ENCODE measurements at regions not wholly inside any gene's neighbourhood (a gene's known extent, or its start where the extent isn't known, plus 50 kb on each side); places are given as distances from the start of the nearest gene placed in this dataset.

DNA sequence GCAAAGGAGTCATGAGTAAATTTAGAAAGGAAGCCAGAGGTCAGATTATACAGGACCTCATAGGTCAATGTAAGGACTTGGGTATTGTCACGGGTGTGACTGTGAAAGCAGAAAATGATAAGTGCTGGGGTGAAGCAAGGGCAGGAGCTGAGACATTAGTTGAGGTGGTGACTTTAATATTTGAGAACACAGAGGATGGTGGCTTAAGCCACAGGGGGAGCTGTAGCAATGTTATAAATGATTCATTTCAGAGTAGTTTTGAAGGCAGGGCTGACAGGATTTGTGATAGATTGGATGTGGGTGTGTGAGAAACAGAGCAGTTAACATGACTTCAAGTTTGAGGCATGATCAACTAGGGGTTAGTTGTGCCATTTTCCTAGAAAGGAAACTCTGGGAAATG, 659.9 kb downstream of the EPM2A start:
- no peak overlapping the region for H3K4me3 ChIP-seq (ENCODE audit: low read length)
- TF ChIP-seq, protein P1, sequence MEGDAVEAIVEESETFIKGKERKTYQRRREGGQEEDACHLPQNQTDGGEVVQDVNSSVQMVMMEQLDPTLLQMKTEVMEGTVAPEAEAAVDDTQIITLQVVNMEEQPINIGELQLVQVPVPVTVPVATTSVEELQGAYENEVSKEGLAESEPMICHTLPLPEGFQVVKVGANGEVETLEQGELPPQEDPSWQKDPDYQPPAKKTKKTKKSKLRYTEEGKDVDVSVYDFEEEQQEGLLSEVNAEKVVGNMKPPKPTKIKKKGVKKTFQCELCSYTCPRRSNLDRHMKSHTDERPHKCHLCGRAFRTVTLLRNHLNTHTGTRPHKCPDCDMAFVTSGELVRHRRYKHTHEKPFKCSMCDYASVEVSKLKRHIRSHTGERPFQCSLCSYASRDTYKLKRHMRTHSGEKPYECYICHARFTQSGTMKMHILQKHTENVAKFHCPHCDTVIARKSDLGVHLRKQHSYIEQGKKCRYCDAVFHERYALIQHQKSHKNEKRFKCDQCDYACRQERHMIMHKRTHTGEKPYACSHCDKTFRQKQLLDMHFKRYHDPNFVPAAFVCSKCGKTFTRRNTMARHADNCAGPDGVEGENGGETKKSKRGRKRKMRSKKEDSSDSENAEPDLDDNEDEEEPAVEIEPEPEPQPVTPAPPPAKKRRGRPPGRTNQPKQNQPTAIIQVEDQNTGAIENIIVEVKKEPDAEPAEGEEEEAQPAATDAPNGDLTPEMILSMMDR (conservative IDR thresholded peaks at IDR 0.05; ENCODE audit: low read length) = no peak
- no peak for DNase-seq (ENCODE audit: low read depth)

DNA sequence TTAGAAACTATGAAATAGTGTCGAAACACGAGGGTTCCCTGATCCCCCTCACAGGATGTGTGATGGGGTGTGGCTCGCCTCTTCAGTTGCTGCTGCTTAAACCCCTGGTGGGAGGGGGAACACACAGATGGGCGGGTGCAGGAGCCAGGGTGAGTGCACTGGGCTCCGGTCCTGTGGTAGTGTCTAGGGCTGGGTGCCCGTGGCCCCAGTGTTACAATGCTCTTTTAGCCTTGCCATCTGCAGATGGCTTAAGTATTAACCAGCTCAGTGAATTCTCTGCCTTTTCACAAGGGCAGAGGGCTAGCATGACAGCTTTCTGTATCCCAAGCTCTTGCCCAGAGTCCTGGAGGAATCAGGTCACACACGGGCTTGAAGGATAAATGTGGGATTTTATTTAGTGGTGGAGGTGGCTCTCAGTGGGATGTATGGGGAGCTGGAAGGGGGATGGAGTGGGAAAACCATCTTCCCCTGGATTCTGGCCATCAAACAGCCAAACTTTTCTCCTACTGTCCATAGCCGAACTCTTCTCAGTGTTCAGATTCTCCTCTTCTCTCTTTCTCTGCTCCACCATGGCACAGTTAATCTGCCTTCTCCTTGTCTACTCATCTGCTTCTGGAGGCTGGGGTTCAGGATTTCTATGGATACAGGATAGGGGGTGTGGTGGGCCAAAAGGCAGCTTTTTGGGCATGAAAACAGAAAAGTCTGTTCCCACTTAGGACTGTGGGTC, 659.0 kb downstream of the EPM2A start:
- DNase-seq (ENCODE audit: low read depth) = no peak
- no peak overlapping the region for H3K4me3 ChIP-seq (ENCODE audit: low read length)
- TF ChIP-seq, protein P1 (conservative IDR thresholded peaks at IDR 0.05; ENCODE audit: low read length) = no peak

DNA sequence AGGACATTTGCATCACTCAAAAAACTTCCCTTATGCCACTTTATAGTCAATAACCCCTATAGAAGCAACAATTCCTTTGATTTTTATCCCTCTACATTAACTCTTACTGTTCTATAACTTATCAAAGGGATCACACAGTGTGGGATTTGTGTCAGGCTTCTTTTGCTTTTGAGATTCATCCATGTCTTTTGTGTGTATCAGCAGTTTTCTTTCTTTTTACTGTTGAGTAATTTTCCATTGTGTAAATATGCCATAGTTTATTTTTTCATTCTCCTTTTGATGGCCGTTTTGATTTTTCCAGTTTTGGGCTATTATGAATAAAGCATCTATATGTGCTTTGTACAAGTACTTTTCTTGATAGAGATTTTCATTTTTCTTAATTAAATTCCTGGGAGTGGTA, 657.9 kb downstream of the EPM2A start:
- TF ChIP-seq, protein P1 (conservative IDR thresholded peaks at IDR 0.05; ENCODE audit: low read length) = no peak
- DNase-seq (ENCODE audit: low read depth) = no peak

DNA sequence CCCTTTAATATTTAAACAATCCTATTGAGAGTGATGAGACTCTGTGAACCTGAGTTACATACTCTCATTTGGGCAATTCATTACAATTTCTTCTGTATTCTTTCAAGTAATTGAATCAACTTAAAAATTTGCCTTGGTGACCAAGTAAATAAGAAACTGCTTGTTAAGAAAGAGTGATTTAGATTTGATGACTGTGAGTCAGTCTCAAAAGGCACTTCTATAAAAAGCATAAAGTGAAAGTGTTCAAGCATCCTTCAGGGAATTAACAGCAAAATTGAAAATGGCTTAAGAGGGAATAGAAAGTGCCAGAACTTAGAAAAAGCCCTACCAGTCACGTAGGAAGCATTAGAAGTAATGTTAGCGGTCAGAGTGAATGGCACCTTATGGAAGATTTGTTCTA, 654.7 kb downstream of the EPM2A start:
- DNase-seq (ENCODE audit: low read depth) = no peak
- TF ChIP-seq, protein P1 (conservative IDR thresholded peaks at IDR 0.05; ENCODE audit: low read length) = no peak
- H3K4me3 ChIP-seq (ENCODE audit: low read length) = no peak overlapping the region

More for the DNA sequence above, 657.9 kb downstream of the EPM2A start:
- no peak overlapping the region for H3K4me3 ChIP-seq (ENCODE audit: low read length)

DNA sequence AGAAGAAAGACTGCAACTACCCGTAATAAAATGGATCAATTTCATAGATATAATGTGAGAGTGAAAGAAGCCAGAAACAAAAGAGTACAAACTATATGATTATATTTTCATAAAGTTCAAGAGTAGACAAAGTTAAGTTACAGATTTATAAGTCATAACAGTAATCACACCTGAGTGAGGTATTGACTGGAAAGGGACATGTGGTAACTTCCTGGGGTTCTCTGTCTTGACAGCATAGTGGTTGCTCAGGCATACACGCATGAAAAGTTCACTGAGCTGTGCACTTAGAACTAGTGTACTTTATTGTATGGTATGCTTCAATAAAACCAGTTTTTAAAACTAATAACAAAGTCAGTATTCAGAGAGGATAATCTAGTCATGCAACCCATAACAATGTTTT, 653.6 kb downstream of the EPM2A start:
- DNase-seq (ENCODE audit: low read depth) = no peak
- H3K4me3 ChIP-seq (ENCODE audit: low read length) = no peak overlapping the region
- TF ChIP-seq, protein P1 (conservative IDR thresholded peaks at IDR 0.05; ENCODE audit: low read length) = no peak

- no peak for DNase-seq (ENCODE audit: low read depth)
- TF ChIP-seq, protein P1 (conservative IDR thresholded peaks at IDR 0.05; ENCODE audit: low read length) = no peak
- H3K4me3 ChIP-seq (ENCODE audit: low read length) = no peak overlapping the region
Measured at GRCh38 chr6:145082359-145082758, 653.0 kb downstream of the EPM2A start.

DNA sequence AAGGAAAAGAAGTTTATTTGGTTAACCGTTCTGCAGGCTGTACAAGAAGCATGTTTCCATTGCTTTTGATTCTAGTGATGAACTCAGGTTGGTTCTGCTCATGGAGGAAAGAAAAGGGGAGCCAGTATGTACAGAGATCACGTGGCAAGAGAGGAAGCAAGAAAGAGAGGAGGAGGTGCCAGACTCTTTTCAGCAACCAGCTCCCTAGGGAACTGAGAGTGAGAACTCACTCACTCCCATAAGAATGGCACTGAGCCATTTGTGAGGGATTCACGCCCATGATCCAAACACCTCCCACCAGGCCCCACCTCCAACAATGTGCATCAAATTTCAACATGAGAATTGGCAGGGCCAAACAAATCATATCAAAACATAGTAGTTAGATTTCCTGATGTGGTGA, 649.1 kb downstream of the EPM2A start:
- TF ChIP-seq, protein P1 (conservative IDR thresholded peaks at IDR 0.05; ENCODE audit: low read length) = no peak
- peak; percentile 53 for DNase-seq (ENCODE audit: low read depth)

More for the DNA sequence above, 649.1 kb downstream of the EPM2A start:
- H3K4me3 ChIP-seq (ENCODE audit: low read length) = no peak overlapping the region

Measured in AG10803 (cell line).